Psoas muscle (tissue), 7 donors: ENCODE measurements at regions not wholly inside any gene's neighbourhood (a gene's known extent, or its start where the extent isn't known, plus 50 kb on each side); places are given as distances from the start of the nearest gene placed in this dataset.

Experiments
- ATAC-seq, 4 donors: fragments of 200-7000 bp; cut with Tn5 transposase; one replicate each; pipeline ENCODE4 v1.9.1; 2020; ENCODE audit warnings: moderate library complexity in 3 of 4, mild to moderate bottlenecking in 2 of 4
- DNase-seq, 2 donors: peaks; one replicate each; pipeline ENCODE4 v3.0.0-alpha.2; 2020
- H3K27ac ChIP-seq: fragments of 200-600 bp; one replicate; pipeline ENCODE4 v1.8.0; 2022
- H3K27me3 ChIP-seq, 3 donors: fragments of 200-600 bp in 1 of 3; one replicate each; pipeline versions ENCODE4 v1.6.1 to v1.8.0; 2013 to 2022; ENCODE audit warnings: low read length in 2 of 3, mild to moderate bottlenecking in 2 of 3, moderate library complexity in 1 of 3; ENCODE audit not compliant: insufficient read depth in 3 of 3
- H3K36me3 ChIP-seq, 2 donors: fragments of 200-600 bp in 1 of 2; one replicate each; pipeline versions ENCODE4 v1.6.1 to v1.8.0; 2013 to 2022; ENCODE audit warnings: low read depth in 1 of 2, mild to moderate bottlenecking in 1 of 2, moderate library complexity in 1 of 2; ENCODE audit not compliant: insufficient read depth in 1 of 2
- H3K4me1 ChIP-seq: fragments of 200-600 bp; one replicate; pipeline ENCODE4 v1.8.0; 2022
- H3K4me3 ChIP-seq: fragments of 200-600 bp; one replicate; pipeline ENCODE4 v1.8.0; 2022; ENCODE audit warnings: mild to moderate bottlenecking
- H3K9me3 ChIP-seq: fragments of 200-600 bp; one replicate; pipeline ENCODE4 v1.8.0; 2022
- CTCF ChIP-seq: fragments of 200-600 bp; IDR thresholded peaks from one replicate; pipeline ENCODE4 v1.8.0; 2022; ENCODE audit warnings: antibody characterized with exemption
- WGBS, 3 donors: extraction: QIAGEN DNeasy Blood & Tissue Kit; methylation state at CpG; one replicate each; pipeline versions ENCODE4 v1.1.6 to v1.1.7; 2013; 5-methylcytosine and 5-hydroxymethylcytosine counted together
- intact Hi-C, 2 donors: fragments of 100-400 bp; cut with DNase I; formaldehyde crosslinking; loops; one replicate each; pipeline versions ENCODE4 v1.11.0 to v1.14.2; 2022
- donor health status: healthy with polysubstance abuse.
- donor health status: DM: no; HTN: no; CAD: no; lungs with moderate emphysema.
- donor health status: Bipolar disorder and iron deficiency.
- donor health status: healthy.
- donor health status: DM: yes; HTN: yes; CAD: no.
- donor health status: DM: no; HTN: no; CAD: no.
- donor health status: DM: yes; HTN: yes; CAD: no.

GRCh38 chrX:16472345-16472744 is 177.6 kb upstream of the S100G start:
- Histone ChIP-seq H3K4me3 (no peak overlapping the region), H3K27ac (no peak overlapping the region), H3K27me3 (no peaks in the 10 kb centered on the region), H3K36me3 (no peaks in the 10 kb centered on the region), H3K4me1 (no peaks in the 10 kb centered on the region), H3K9me3 (no peaks in the 10 kb centered on the region)
- ATAC-seq = no peak
- intact Hi-C loops = no loop called here
- DNase-seq = no peak
- WGBS, 3 donors = 97 to 98% (median 98%) methylated on average over 1 of the region's 1 CpG
- no peak for TF ChIP-seq CTCF

DNA sequence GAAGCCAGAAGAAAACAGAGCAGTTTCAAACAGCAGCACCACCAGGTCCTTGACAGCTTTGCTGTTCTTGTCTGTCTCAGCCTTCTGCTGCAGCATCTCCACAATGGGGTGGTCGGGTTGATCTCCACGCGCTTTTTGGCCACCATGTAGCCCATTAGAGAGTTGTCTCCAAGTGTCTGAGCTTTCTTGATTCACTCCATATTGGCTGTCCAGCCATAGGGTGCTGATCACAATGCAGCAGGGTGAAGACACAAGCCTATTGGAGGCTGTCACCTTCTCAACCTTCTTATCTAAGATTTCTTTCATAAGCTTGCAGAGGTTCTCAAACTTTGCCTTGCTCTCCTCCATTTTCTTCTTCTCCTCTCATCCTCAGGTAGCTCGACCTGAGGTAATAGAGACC is 175.4 kb upstream of the S100G start:
- Histone ChIP-seq H3K4me3 (no peak overlapping the region), H3K36me3 (no peaks in the 10 kb centered on the region), H3K27me3 (no peaks in the 10 kb centered on the region), H3K9me3 (no peaks in the 10 kb centered on the region), H3K4me1 (no peaks in the 10 kb centered on the region), H3K27ac (no peak overlapping the region)
- TF ChIP-seq CTCF = no peak
- 88 to 92% (median 88%) methylated on average over 4 of the region's 4 CpGs for WGBS, 3 donors
- no peak for ATAC-seq
- DNase-seq = no peak
- intact Hi-C loops = no loop called here

GRCh38 chrX:16476009-16476408 is 173.9 kb upstream of the S100G start:
- no peak for TF ChIP-seq CTCF
- no peak for ATAC-seq
- H3K27ac ChIP-seq = no peak overlapping the region
- H3K27me3 ChIP-seq = no peaks in the 10 kb centered on the region
- no peak overlapping the region for H3K4me3 ChIP-seq
- intact Hi-C loops = no loop called here
- no peaks in the 10 kb centered on the region for H3K36me3 ChIP-seq
- DNase-seq = no peak
- whole genome bisulfite sequencing, 3 donors = 91 to 92% (median 91%) methylated on average over 8 of the region's 8 CpGs
- H3K9me3 ChIP-seq = no peaks in the 10 kb centered on the region
- no peaks in the 10 kb centered on the region for H3K4me1 ChIP-seq

DNA sequence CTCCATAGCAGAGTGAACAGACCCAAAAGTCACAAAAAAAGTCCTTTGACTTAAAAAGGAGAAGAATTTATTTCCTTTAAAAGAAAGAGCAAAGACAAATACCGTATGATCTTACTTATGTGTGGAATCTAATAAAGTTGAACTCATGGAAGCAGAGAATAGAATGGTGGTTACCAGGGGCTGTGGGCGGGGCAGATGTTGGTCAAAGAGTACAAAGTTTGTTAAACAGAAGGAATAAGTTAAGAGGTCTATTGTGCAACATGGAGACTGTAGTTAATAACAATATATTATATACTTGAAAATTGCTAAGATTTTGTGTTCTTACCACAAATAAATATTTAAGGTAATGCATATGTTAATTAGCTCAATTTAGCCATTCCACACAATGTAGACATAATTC is 173.3 kb upstream of the S100G start:
- no peak for ATAC-seq
- Histone ChIP-seq H3K27ac (no peak overlapping the region), H3K27me3 (no peaks in the 10 kb centered on the region), H3K4me3 (no peak overlapping the region), H3K36me3 (no peaks in the 10 kb centered on the region), H3K4me1 (no peaks in the 10 kb centered on the region), H3K9me3 (no peaks in the 10 kb centered on the region)
- DNase-seq = no peak
- intact Hi-C loops = no loop called here
- no peak for TF ChIP-seq CTCF
- 85 to 90% (median 89%) methylated on average over 2 of the region's 2 CpGs for WGBS, 3 donors

DNA sequence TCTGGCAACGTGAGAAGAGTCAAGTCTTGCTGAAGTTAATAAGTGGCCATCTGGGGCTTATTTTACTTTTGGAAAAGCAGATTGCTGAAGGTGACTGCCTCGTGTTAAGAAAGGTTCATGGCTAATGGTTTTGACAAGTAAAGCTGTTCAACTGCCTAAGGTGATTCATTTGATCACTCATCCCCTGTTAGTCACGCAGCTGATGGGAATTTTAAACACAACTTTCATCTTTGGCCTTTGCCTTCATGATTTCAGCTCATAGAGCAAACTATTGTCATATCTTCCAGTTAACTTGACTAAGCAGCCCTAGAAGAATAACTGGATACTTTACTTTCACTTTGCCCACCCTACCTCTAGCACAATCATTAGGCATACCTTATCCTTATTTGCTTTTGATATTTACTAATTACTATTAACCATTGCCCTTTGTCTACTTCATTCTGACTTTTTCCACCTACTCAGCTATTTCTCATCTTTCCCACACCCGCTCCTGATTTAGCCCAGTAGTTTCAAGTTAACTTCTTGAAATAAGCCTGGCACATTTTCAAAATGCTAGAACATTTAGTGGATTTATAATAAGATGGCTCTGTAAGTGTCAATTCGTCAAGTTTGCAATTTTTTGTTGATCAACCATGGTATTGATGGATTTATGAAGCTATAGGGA is 170.6 kb upstream of the S100G start:
- Histone ChIP-seq H3K27ac (peak overlapping the region; percentile 42), H3K4me3 (no peak overlapping the region), H3K4me1 (no peaks in the 10 kb centered on the region), H3K27me3 (peaks cover 0 to 4% (median 0%) of the 10 kb centered on the region in 3 donors), H3K36me3 (no peaks in the 10 kb centered on the region), H3K9me3 (no peaks in the 10 kb centered on the region)
- DNase-seq (no peak), ATAC-seq (peak in 3 of 4 donors; percentile 49 to 66 (median 60))
- 34 to 46% (median 45%) methylated on average over 5 of the region's 5 CpGs for WGBS, 3 donors
- TF ChIP-seq CTCF = no peak
- intact Hi-C loops = no loop called here
